Erythroblast (primary cell): ENCODE measurements at regions not wholly inside any gene's neighbourhood (a gene's known extent, or its start where the extent isn't known, plus 50 kb on each side); places are given as distances from the start of the nearest gene placed in this dataset.

Experiments used
- GATA1 ChIP-seq: IDR thresholded peaks from 2 replicates; pipeline ENCODE4 v1.6.1; 2011; ENCODE audit warnings: low read depth, mild to moderate bottlenecking, control low read depth, low read length, moderate library complexity
- POLR2A ChIP-seq: IDR thresholded peaks from 2 replicates; pipeline ENCODE4 v1.6.1; 2011; ENCODE audit warnings: mild to moderate bottlenecking, low read length

- TF ChIP-seq POLR2A (no peak), GATA1 (no peak)
Measured at GRCh38 chr7:34341326-34341725, 316.7 kb upstream of the NPSR1 start.
